K562 (cell line): ENCODE measurements at regions not wholly inside any gene's neighbourhood (a gene's known extent, or its start where the extent isn't known, plus 50 kb on each side); places are given as distances from the start of the nearest gene placed in this dataset.

Experiments used
- ATAC-seq: fragments of 200-7000 bp; cut with Tn5 transposase; 3 replicates; pipeline ENCODE4 v1.9.1; 2020; ENCODE audit warnings: moderate library complexity
- BruUV-seq: library from RNA; stranded (reverse); fragments of 400-500 nt; replicated peaks from 2 replicates; lab custom pipeline; 2021; lab: Mats Ljungman, UMichigan
- CTCF ChIA-PET: fragments of 300-600 bp; formaldehyde crosslinking; extraction: SDS; loops from one replicate; lab custom pipeline; 2021; ENCODE audit warnings: low intra/inter-chr PET ratio; lab: Yijun Ruan, JAX
- POLR2A ChIA-PET: fragments of 300-600, 350-650 bp; sonication (Branson Sonifier 250); formaldehyde crosslinking; extraction: SDS; loops from one replicate; lab custom pipeline; 2021; ENCODE audit warnings: antibody characterized with exemption, inconsistent platforms; lab: Yijun Ruan, JAX
- DNase-seq, 4 experiments: peaks; one replicate each; pipeline versions ENCODE4 v3.0.0 to v3.0.0-alpha.2; 2011 to 2018; ENCODE audit warnings: low spot score in 3 of 4, mixed read lengths in 3 of 4; ENCODE audit errors: extremely low read depth in 1 of 4
- FAIRE-seq: peaks from 2 replicates; lab custom pipeline; 2011; peaks lifted over from hg19 to GRCh38; lab: Jason Lieb, UNC
- H2AFZ ChIP-seq: 2 replicates; pipeline ENCODE4 v1.6.0; 2011; ENCODE audit warnings: low read depth, low read length, control low read depth, inconsistent platforms
- H3K27ac ChIP-seq: fragments of 200-600 bp; 3 replicates; pipeline ENCODE4 v1.8.0; 2011; ENCODE audit warnings: low read depth, mild to moderate bottlenecking, control low read depth, inconsistent platforms, low read length, moderate library complexity, mixed read lengths; ENCODE audit errors: extremely low read depth
- H3K27me3 ChIP-seq, 2 experiments: fragments of 300-600 bp in 1 of 2; 2 replicates in 1 of 2; 3 replicates in 1 of 2; pipeline versions ENCODE4 v1.6.0 to v1.8.0; 2011; ENCODE audit warnings: inconsistent platforms in 2 of 2, low read length in 2 of 2, mild to moderate bottlenecking in 1 of 2, mixed read lengths in 1 of 2, moderate library complexity in 1 of 2; ENCODE audit not compliant: control insufficient read depth in 2 of 2, insufficient read depth in 2 of 2
- H3K36me3 ChIP-seq: fragments of 300-600 bp; 3 replicates; pipeline ENCODE4 v1.8.0; 2011; ENCODE audit warnings: mild to moderate bottlenecking, low read length, inconsistent platforms; ENCODE audit not compliant: control insufficient read depth, insufficient read depth
- H3K4me1 ChIP-seq, 2 experiments: fragments of 200-600 bp in 1 of 2; replicated peaks in 1 of 2; 2 replicates in 1 of 2; 3 replicates in 1 of 2; pipeline versions ENCODE4 v1.5.1 to v1.8.0; 2011; ENCODE audit warnings: inconsistent platforms in 2 of 2, low read length in 2 of 2, mild to moderate bottlenecking in 1 of 2, mixed read lengths in 1 of 2, moderate library complexity in 1 of 2; ENCODE audit not compliant: control insufficient read depth in 2 of 2, insufficient read depth in 2 of 2
- H3K4me2 ChIP-seq: 2 replicates; pipeline ENCODE4 v1.6.1; 2011; ENCODE audit warnings: low read length, control low read depth, inconsistent platforms, mixed read lengths; ENCODE audit not compliant: insufficient read depth
- H3K4me3 ChIP-seq: fragments of 200-600 bp; sonication (generic), shearing (Covaris generic); 2 replicates; pipeline ENCODE4 v1.5.1; 2016; ENCODE audit warnings: control low read depth, inconsistent platforms
- H3K79me2 ChIP-seq: fragments of 200-600 bp; 3 replicates; pipeline ENCODE4 v1.8.0; 2011; ENCODE audit warnings: low read length, inconsistent platforms; ENCODE audit not compliant: control insufficient read depth, insufficient read depth
- H3K9ac ChIP-seq, 2 experiments: 2 replicates each; pipeline versions ENCODE4 v1.6.0 to v1.6.1; 2011; ENCODE audit warnings: low read depth in 2 of 2, low read length in 2 of 2, control low read depth in 1 of 2, inconsistent platforms in 1 of 2, mild to moderate bottlenecking in 1 of 2, mixed read lengths in 1 of 2; ENCODE audit not compliant: insufficient read depth in 1 of 2
- H3K9me1 ChIP-seq: one replicate; pipeline ENCODE4 v1.6.0; 2011; ENCODE audit warnings: inconsistent platforms, mild to moderate bottlenecking, low read length, moderate library complexity; ENCODE audit not compliant: control insufficient read depth, insufficient read depth
- H3K9me3 ChIP-seq: replicated peaks from 2 replicates; pipeline ENCODE4 v1.5.1; 2011; ENCODE audit warnings: low read depth, low read length, inconsistent platforms; ENCODE audit not compliant: control insufficient read depth, insufficient read depth
- H4K20me1 ChIP-seq: replicated peaks from 2 replicates; pipeline ENCODE4 v1.6.1; 2011; ENCODE audit warnings: low read length, inconsistent platforms, mixed read lengths; ENCODE audit not compliant: control insufficient read depth, insufficient read depth
- NFXL1 ChIP-seq: fragments of 450-650 bp; formaldehyde crosslinking; IDR thresholded peaks from 2 replicates; pipeline ENCODE4 v1.4.0; 2021; ENCODE audit warnings: mild to moderate bottlenecking
- PHB2 ChIP-seq: fragments of 450-650 bp; IDR thresholded peaks from 2 replicates; pipeline ENCODE4 v1.6.1; 2017; ENCODE audit warnings: low read depth
- ZNF766 ChIP-seq: fragments of 200-800 bp; sonication (Bioruptor generic); conservative IDR thresholded peaks from 2 replicates; pipeline ENCODE4 v1.6.1; 2016; ENCODE audit warnings: missing genetic modification characterization, missing compliant biosample characterization
- ZSCAN29 ChIP-seq: fragments of 450-650 bp; IDR thresholded peaks from 2 replicates; pipeline ENCODE4 v1.6.1; 2017
- ZZZ3 ChIP-seq: fragments of 450-650 bp; IDR thresholded peaks from 2 replicates; pipeline ENCODE4 v1.6.1; 2016; ENCODE audit warnings: antibody characterized with exemption, mild to moderate bottlenecking, moderate library complexity
- WGBS: fragments of 100-300 bp; shearing (Covaris generic); methylation state at CpG from one replicate; pipeline ENCODE4 v1.1.6; 2016; ENCODE audit warnings: low coverage, mixed read lengths; ENCODE audit not compliant: insufficient coverage; ENCODE audit errors: missing lambda C conversion rate; 5-methylcytosine and 5-hydroxymethylcytosine counted together
- in situ Hi-C: fragments of 300-500 bp; cut with MboI; formaldehyde crosslinking; loops from 4 replicates; pipeline ENCODE4 v1.15.0; 2018; ENCODE audit warnings: inconsistent platforms, mixed read lengths
- intact Hi-C: fragments of 100-400 bp; cut with micrococcal nuclease; formaldehyde crosslinking; loops from 2 replicates; pipeline ENCODE4 v1.14.2; 2022

GRCh38 chr4:177605252-177605651 lies 163.0 kb upstream of the AGA start (continued):
- TF ChIP-seq ZNF766 (CRISPR knock-in tag) (no peak), PHB2 (no peak)

GRCh38 chr4:177607111-177607573 lies 164.9 kb upstream of the AGA start:
- Histone ChIP-seq H3K4me2 (no peak overlapping the region), H3K36me3 (no peaks in the 10 kb centered on the region), H3K4me3 (no peak overlapping the region), H3K9ac (no peak overlapping the region), H3K4me1 (no peaks in the 10 kb centered on the region; a peak in 1 of 5 replicates), H3K9me3 (0 out of 2 replicates have a peak, but pooled peaks cover 2% of the 10 kb centered on the region), H2AFZ (no peak overlapping the region), H3K27me3 (no peaks in the 10 kb centered on the region), H3K27ac (no peak overlapping the region)
- no TSS peak for BruUV-seq
- intact Hi-C loops = no loop called here
- FAIRE-seq (no peak), DNase-seq (no peak), ATAC-seq (no peak)
- 2% methylated on average over 18 of the region's 28 CpGs for WGBS
- ChIA-PET POLR2A (interaction anchor here (0.6 kb wide), 1 partner anchor 24 kb away, joined by 3 read pairs; no protein-coding TSS in a partner anchor), CTCF (no interaction called here)
- TF ChIP-seq ZZZ3 (no peak), ZSCAN29 (no peak), NFXL1 (CRISPR knock-in tag) (no peak)
- TF ChIP-seq, all 486 proteins: peak for 0
- in situ Hi-C loops = no loop called here
- no peaks in the 10 kb centered on the region for H4K20me1 ChIP-seq
- H3K79me2 ChIP-seq = no peaks in the 10 kb centered on the region
- H3K9me1 ChIP-seq = no peaks in the 10 kb centered on the region
